GM12878 (cell line): ENCODE measurements at regions not wholly inside any gene's neighbourhood (a gene's known extent, or its start where the extent isn't known, plus 50 kb on each side); places are given as distances from the start of the nearest gene placed in this dataset.

Experiments
- ATAC-seq: fragments of 200-7000 bp; cut with Tn5 transposase; 3 replicates; pipeline ENCODE4 v1.9.1; 2020; ENCODE audit warnings: mild to moderate bottlenecking, moderate library complexity
- BruUV-seq: library from RNA; stranded (reverse); fragments of 400-500 nt; replicated peaks from 2 replicates; lab custom pipeline; 2021; lab: Mats Ljungman, UMichigan
- CTCF ChIA-PET: fragments of 300-600 bp; sonication (Branson Sonifier 250); formaldehyde crosslinking; extraction: SDS; loops from one replicate; lab custom pipeline; 2021; ENCODE audit warnings: inconsistent platforms; lab: Yijun Ruan, JAX
- POLR2A ChIA-PET: fragments of 350-600 bp; formaldehyde crosslinking; extraction: SDS; loops from one replicate; lab custom pipeline; 2021; ENCODE audit warnings: inconsistent platforms; lab: Charles Lee
- RAD21 ChIA-PET: fragments of 300-600 bp; sonication (Branson Sonifier 250); formaldehyde crosslinking; loops from one replicate; lab custom pipeline; 2023; ENCODE audit warnings: antibody characterized with exemption; ENCODE audit not compliant: unreplicated experiment; lab: Charles Lee
- SMC1A ChIA-PET: fragments of 300-600 bp; sonication (Branson Sonifier 250); formaldehyde crosslinking; loops from one replicate; lab custom pipeline; 2023; ENCODE audit not compliant: unreplicated experiment, uncharacterized antibody; lab: Charles Lee
- DNase-seq: peaks from one replicate; pipeline ENCODE4 v3.0.0-alpha.2; 2011; ENCODE audit warnings: low read depth, low spot score
- FAIRE-seq: peaks from 3 replicates; lab custom pipeline; 2011; peaks lifted over from hg19 to GRCh38; lab: Jason Lieb, UNC
- H2AFZ ChIP-seq: 2 replicates; pipeline ENCODE4 v1.6.0; 2011; ENCODE audit warnings: low read depth, low read length, control low read depth; ENCODE audit not compliant: control insufficient read depth
- H3K27ac ChIP-seq: 2 replicates; pipeline ENCODE4 v1.5.1; 2011; ENCODE audit warnings: control low read depth; ENCODE audit not compliant: control insufficient read depth, insufficient read depth
- H3K27me3 ChIP-seq, 2 experiments: replicated peaks in 1 of 2; 2 replicates each; pipeline versions ENCODE4 v1.6.0 to v1.6.1; 2011; ENCODE audit warnings: low read length in 1 of 2; ENCODE audit not compliant: control insufficient read depth in 2 of 2, insufficient read depth in 2 of 2
- H3K36me3 ChIP-seq, 2 experiments: 2 replicates each; pipeline ENCODE4 v1.5.1; 2011; ENCODE audit warnings: low read length in 1 of 2; ENCODE audit not compliant: control insufficient read depth in 2 of 2, insufficient read depth in 2 of 2
- H3K4me1 ChIP-seq: 2 replicates; pipeline ENCODE4 v1.6.1; 2011; ENCODE audit warnings: mild to moderate bottlenecking, low read length, moderate library complexity, mixed read lengths; ENCODE audit not compliant: control insufficient read depth, insufficient read depth
- H3K4me2 ChIP-seq: 2 replicates; pipeline ENCODE4 v1.6.0; 2011; ENCODE audit warnings: control low read depth; ENCODE audit not compliant: control insufficient read depth, insufficient read depth
- H3K4me3 ChIP-seq: fragments of 200-600 bp; sonication (generic); 2 replicates; pipeline ENCODE4 v1.5.1; 2016
- H3K79me2 ChIP-seq: 2 replicates; pipeline ENCODE4 v1.6.0; 2011; ENCODE audit warnings: low read length; ENCODE audit not compliant: control insufficient read depth, insufficient read depth
- H3K9ac ChIP-seq: 2 replicates; pipeline ENCODE4 v1.8.0; 2011; ENCODE audit warnings: low read length, control low read depth, mixed read lengths; ENCODE audit not compliant: control insufficient read depth, insufficient read depth
- H3K9me3 ChIP-seq: replicated peaks from 3 replicates; pipeline ENCODE4 v1.5.1; 2011; ENCODE audit warnings: mild to moderate bottlenecking, low read length; ENCODE audit not compliant: control insufficient read depth, insufficient read depth
- H4K20me1 ChIP-seq: 2 replicates; pipeline ENCODE4 v1.6.0; 2011; ENCODE audit not compliant: control insufficient read depth, insufficient read depth
- FOXK2 ChIP-seq: fragments of 450-650 bp; IDR thresholded peaks from 2 replicates; pipeline ENCODE4 v1.6.1; 2017; ENCODE audit warnings: mild to moderate bottlenecking, moderate library complexity
- HCFC1 ChIP-seq: fragments of 150-350 bp; IDR thresholded peaks from 2 replicates; pipeline ENCODE4 v1.6.1; 2014; ENCODE audit warnings: low read length
- NRF1 ChIP-seq: conservative IDR thresholded peaks from 2 replicates; pipeline ENCODE4 v1.6.1; 2011; ENCODE audit warnings: mild to moderate bottlenecking, low read depth, low read length, improper control_type of control experiment
- POLR2AphosphoS2 ChIP-seq: IDR thresholded peaks from 2 replicates; pipeline ENCODE4 v1.6.1; 2011; ENCODE audit warnings: low read depth, mild to moderate bottlenecking, low read length, improper control_type of control experiment, moderate library complexity
- POLR2AphosphoS5 ChIP-seq: IDR thresholded peaks from 2 replicates; pipeline ENCODE4 v1.6.1; 2011; ENCODE audit warnings: mild to moderate bottlenecking, low read length, inconsistent platforms
- SREBF1 ChIP-seq: IDR thresholded peaks from 2 replicates; pipeline ENCODE4 v1.6.1; 2012; ENCODE audit warnings: mild to moderate bottlenecking, low read length
- WGBS: methylation state at CpG from one replicate; pipeline ENCODE4 v1.1.6; 2016; ENCODE audit warnings: low lambda C conversion rate; ENCODE audit not compliant: insufficient replicate concordance, insufficient coverage; ENCODE audit errors: missing lambda C conversion rate; 5-methylcytosine and 5-hydroxymethylcytosine counted together
- in situ Hi-C: fragments of 300-500 bp; cut with MboI; formaldehyde crosslinking; loops from 9 replicates; pipeline ENCODE4 v1.14.3; 2018; ENCODE audit warnings: mixed read lengths
- intact Hi-C: fragments of 100-400 bp; cut with micrococcal nuclease; formaldehyde crosslinking; loops from one replicate; pipeline ENCODE4 v1.14.2; 2022; ENCODE audit not compliant: unreplicated experiment
- TF ChIP-seq, protein P1 (sequence below): fragments of 450-650 bp; IDR thresholded peaks from 2 replicates; pipeline ENCODE4 v1.6.1; 2017; ENCODE audit warnings: mild to moderate bottlenecking
- TF ChIP-seq, protein P2 (sequence below): IDR thresholded peaks from 2 replicates; pipeline ENCODE4 v1.6.1; 2012; ENCODE audit warnings: low read length, inconsistent platforms
- TF ChIP-seq, protein P3 (sequence below): fragments of 450-650 bp; IDR thresholded peaks from 2 replicates; pipeline ENCODE4 v1.6.1; 2014; ENCODE audit warnings: mild to moderate bottlenecking
- TF ChIP-seq, protein P4 (sequence below): fragments of 450-650 bp; conservative IDR thresholded peaks from 2 replicates; pipeline ENCODE4 v1.6.1; 2017; ENCODE audit warnings: mild to moderate bottlenecking, moderate library complexity

DNA sequence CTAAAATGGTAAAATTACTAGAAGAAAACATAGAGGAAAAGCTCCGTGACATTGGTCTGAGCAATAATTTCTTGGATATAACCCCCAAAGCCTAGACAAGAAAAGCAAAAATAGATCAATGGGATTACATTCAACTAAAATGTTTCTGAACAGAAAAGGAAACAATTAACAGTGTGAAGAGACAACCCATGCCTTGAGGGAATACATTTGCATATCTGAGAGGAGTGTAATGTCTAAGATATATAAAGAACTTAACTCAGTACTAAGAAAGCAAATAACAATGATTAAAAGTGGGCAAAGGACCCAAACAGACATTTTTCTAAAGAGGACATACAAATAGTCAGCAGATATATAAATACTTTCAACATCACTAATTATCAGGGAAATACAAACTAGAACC lies 206.2 kb downstream of the VAPA start (continued):
- TF ChIP-seq, protein P1, sequence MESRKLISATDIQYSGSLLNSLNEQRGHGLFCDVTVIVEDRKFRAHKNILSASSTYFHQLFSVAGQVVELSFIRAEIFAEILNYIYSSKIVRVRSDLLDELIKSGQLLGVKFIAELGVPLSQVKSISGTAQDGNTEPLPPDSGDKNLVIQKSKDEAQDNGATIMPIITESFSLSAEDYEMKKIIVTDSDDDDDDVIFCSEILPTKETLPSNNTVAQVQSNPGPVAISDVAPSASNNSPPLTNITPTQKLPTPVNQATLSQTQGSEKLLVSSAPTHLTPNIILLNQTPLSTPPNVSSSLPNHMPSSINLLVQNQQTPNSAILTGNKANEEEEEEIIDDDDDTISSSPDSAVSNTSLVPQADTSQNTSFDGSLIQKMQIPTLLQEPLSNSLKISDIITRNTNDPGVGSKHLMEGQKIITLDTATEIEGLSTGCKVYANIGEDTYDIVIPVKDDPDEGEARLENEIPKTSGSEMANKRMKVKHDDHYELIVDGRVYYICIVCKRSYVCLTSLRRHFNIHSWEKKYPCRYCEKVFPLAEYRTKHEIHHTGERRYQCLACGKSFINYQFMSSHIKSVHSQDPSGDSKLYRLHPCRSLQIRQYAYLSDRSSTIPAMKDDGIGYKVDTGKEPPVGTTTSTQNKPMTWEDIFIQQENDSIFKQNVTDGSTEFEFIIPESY: no peak
- no peak for TF ChIP-seq SREBF1
- no peak for TF ChIP-seq FOXK2
- TF ChIP-seq NRF1: no peak

DNA sequence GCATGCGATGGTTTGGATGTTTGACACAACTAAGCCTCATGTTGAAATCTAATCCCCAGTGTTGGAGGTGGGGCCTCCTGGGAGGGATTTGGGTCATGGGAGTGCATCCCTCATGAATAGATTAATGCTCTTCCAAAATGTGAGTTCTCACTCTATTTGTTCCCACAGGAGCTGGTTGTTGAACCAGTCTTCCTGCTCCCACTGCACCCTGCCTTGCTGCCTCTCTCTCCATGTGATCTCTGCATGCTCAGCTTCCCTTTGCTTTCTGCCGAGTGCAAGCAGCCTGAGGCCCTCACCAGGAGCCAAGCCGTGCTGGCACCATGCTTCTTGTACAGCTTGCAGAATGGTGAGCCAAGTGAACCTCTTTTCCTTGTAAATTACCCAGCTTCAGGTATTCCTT lies 206.8 kb downstream of the VAPA start:
- H4K20me1 ChIP-seq: no peaks in the 10 kb centered on the region
- ChIA-PET RAD21 (no interaction called here), SMC1A (no interaction called here), CTCF (no interaction called here), POLR2A (no interaction called here)
- no peaks in the 10 kb centered on the region for H3K4me1 ChIP-seq
- H3K36me3 ChIP-seq: no peaks in the 10 kb centered on the region
- no peak overlapping the region for H3K27ac ChIP-seq
- H3K4me3 ChIP-seq: no peak overlapping the region
- DNase-seq (no peak), FAIRE-seq (no peak), ATAC-seq (no peak)
- BruUV-seq: no TSS peak
- TF ChIP-seq, protein P2, sequence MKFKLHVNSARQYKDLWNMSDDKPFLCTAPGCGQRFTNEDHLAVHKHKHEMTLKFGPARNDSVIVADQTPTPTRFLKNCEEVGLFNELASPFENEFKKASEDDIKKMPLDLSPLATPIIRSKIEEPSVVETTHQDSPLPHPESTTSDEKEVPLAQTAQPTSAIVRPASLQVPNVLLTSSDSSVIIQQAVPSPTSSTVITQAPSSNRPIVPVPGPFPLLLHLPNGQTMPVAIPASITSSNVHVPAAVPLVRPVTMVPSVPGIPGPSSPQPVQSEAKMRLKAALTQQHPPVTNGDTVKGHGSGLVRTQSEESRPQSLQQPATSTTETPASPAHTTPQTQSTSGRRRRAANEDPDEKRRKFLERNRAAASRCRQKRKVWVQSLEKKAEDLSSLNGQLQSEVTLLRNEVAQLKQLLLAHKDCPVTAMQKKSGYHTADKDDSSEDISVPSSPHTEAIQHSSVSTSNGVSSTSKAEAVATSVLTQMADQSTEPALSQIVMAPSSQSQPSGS: no peak
- TF ChIP-seq POLR2AphosphoS5 (no peak), HCFC1 (no peak), POLR2AphosphoS2 (no peak)
- TF ChIP-seq, protein P3, sequence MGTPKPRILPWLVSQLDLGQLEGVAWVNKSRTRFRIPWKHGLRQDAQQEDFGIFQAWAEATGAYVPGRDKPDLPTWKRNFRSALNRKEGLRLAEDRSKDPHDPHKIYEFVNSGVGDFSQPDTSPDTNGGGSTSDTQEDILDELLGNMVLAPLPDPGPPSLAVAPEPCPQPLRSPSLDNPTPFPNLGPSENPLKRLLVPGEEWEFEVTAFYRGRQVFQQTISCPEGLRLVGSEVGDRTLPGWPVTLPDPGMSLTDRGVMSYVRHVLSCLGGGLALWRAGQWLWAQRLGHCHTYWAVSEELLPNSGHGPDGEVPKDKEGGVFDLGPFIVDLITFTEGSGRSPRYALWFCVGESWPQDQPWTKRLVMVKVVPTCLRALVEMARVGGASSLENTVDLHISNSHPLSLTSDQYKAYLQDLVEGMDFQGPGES: no peak
- TF ChIP-seq, protein P4, sequence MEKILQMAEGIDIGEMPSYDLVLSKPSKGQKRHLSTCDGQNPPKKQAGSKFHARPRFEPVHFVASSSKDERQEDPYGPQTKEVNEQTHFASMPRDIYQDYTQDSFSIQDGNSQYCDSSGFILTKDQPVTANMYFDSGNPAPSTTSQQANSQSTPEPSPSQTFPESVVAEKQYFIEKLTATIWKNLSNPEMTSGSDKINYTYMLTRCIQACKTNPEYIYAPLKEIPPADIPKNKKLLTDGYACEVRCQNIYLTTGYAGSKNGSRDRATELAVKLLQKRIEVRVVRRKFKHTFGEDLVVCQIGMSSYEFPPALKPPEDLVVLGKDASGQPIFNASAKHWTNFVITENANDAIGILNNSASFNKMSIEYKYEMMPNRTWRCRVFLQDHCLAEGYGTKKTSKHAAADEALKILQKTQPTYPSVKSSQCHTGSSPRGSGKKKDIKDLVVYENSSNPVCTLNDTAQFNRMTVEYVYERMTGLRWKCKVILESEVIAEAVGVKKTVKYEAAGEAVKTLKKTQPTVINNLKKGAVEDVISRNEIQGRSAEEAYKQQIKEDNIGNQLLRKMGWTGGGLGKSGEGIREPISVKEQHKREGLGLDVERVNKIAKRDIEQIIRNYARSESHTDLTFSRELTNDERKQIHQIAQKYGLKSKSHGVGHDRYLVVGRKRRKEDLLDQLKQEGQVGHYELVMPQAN: no peak
- no peak overlapping the region for H3K9ac ChIP-seq
- H3K4me2 ChIP-seq: no peak overlapping the region
- in situ Hi-C loops: no loop called here
- H3K79me2 ChIP-seq: no peaks in the 10 kb centered on the region
- WGBS: 23% methylated on average over 3 of the region's 3 CpGs
- H3K27me3 ChIP-seq: no peaks in the 10 kb centered on the region
- H2AFZ ChIP-seq: no peak overlapping the region
- intact Hi-C loops: no loop called here
- no peaks in the 10 kb centered on the region for H3K9me3 ChIP-seq
